ENCODE measurements at regions not wholly inside any gene's neighbourhood (a gene's known extent, or its start where the extent isn't known, plus 50 kb on each side); places are given as distances from the start of the nearest gene placed in this dataset.
"Not testable (repeated sequence)": the region's sequence is repeated elsewhere in the genome, so short reads cannot be mapped to it uniquely, and the experiment has no call there.

- peaks cover 94% of the 10 kb centered on the region for H3K9me3 Mint-ChIP-seq
- not testable (repeated sequence) for ATAC-seq; H3F3A ChIP-seq (replicated peaks; ENCODE audit: low read depth); H3K9me2 ChIP-seq (ENCODE audit: insufficient read depth); H3K4me2 ChIP-seq; H3K27me3 Mint-ChIP-seq (ENCODE audit: insufficient read depth, low read depth, poor library complexity); H3K4me3 ChIP-seq; H3K27ac ChIP-seq (ENCODE audit: low read depth); H3K4me1 ChIP-seq (ENCODE audit: insufficient read depth); H3K27ac Mint-ChIP-seq; H3K36me3 ChIP-seq (ENCODE audit: insufficient read depth); H3K4me3 Mint-ChIP-seq; H2AFZ ChIP-seq; H3K79me2 ChIP-seq (replicated peaks; ENCODE audit: insufficient read depth); DNase-seq (ENCODE audit: low spot score); H4K20me1 ChIP-seq (replicated peaks; ENCODE audit: insufficient read depth); H3K27me3 ChIP-seq (ENCODE audit: insufficient read depth); H3K4me1 Mint-ChIP-seq
- peaks cover 49% of the 10 kb centered on the region for H3K36me3 Mint-ChIP-seq (ENCODE audit: low read depth)
These were observed 1199.0 kb downstream of the TYW1 start for GRCh38 chr7:68195642-68196041.

- Histone ChIP-seq H3K4me2 (no peak overlapping the region), H4K20me1 (replicated peaks; ENCODE audit: insufficient read depth) (no peaks in the 10 kb centered on the region), H3K4me1 (ENCODE audit: insufficient read depth) (no peaks in the 10 kb centered on the region), H3K27me3 (ENCODE audit: insufficient read depth) (no peaks in the 10 kb centered on the region), H3K27ac (ENCODE audit: low read depth) (no peak overlapping the region), H2AFZ (no peak overlapping the region), H3F3A (replicated peaks; ENCODE audit: low read depth) (no peaks in the 10 kb centered on the region), H3K4me3 (no peak overlapping the region), H3K36me3 (ENCODE audit: insufficient read depth) (0 out of 2 replicates have a peak, but pooled peaks cover 3% of the 10 kb centered on the region), H3K79me2 (replicated peaks; ENCODE audit: insufficient read depth) (no peaks in the 10 kb centered on the region), H3K9me2 (ENCODE audit: insufficient read depth) (no peaks in the 10 kb centered on the region)
- Mint-ChIP-seq H3K9me3 (peaks cover 94% of the 10 kb centered on the region), H3K4me3 (no peak overlapping the region), H3K27ac (no peak overlapping the region), H3K27me3 (ENCODE audit: insufficient read depth, low read depth, poor library complexity) (peaks cover 7% of the 10 kb centered on the region), H3K36me3 (ENCODE audit: low read depth) (peaks cover 58% of the 10 kb centered on the region), H3K4me1 (no peaks in the 10 kb centered on the region)
- DNase-seq (ENCODE audit: low spot score) (no peak), ATAC-seq (no peak)
- TF ChIP-seq ETS1 (IDR thresholded peaks at IDR 0.05) (no peak), ZNF331 (CRISPR knock-in tag; IDR thresholded peaks at IDR 0.05; ENCODE audit: low read depth) (no peak), CREB1 (CRISPR knock-in tag; IDR thresholded peaks at IDR 0.05; ENCODE audit: low read depth) (no peak), STAT1 (IDR thresholded peaks at IDR 0.05; ENCODE audit: unreplicated experiment) (no peak), REST (IDR thresholded peaks at IDR 0.05; ENCODE audit: unreplicated experiment) (no peak), NANOG (IDR thresholded peaks at IDR 0.05; ENCODE audit: borderline replicate concordance) (no peak), EZH2 (IDR thresholded peaks at IDR 0.05; ENCODE audit: low read depth, unreplicated experiment) (no peak), POLR2AphosphoS5 (IDR thresholded peaks at IDR 0.05; ENCODE audit: low read depth) (no peak), CTCF (conservative IDR thresholded peaks at IDR 0.05; ENCODE audit: low read depth in 2 of 2) (no peak), EZH2phosphoT487 (IDR thresholded peaks at IDR 0.05; ENCODE audit: unreplicated experiment) (no peak), JUNB (IDR thresholded peaks at IDR 0.05; ENCODE audit: unreplicated experiment) (no peak), ZNF114 (CRISPR knock-in tag; IDR thresholded peaks at IDR 0.05) (no peak)
These were observed 1203.5 kb downstream of the TYW1 start for GRCh38 chr7:68200051-68200670.
